ENCODE measurements at regions not wholly inside any gene's neighbourhood (a gene's known extent, or its start where the extent isn't known, plus 50 kb on each side); places are given as distances from the start of the nearest gene placed in this dataset.
"Not testable (repeated sequence)": the region's sequence is repeated elsewhere in the genome, so short reads cannot be mapped to it uniquely, and the experiment has no call there.

DNA sequence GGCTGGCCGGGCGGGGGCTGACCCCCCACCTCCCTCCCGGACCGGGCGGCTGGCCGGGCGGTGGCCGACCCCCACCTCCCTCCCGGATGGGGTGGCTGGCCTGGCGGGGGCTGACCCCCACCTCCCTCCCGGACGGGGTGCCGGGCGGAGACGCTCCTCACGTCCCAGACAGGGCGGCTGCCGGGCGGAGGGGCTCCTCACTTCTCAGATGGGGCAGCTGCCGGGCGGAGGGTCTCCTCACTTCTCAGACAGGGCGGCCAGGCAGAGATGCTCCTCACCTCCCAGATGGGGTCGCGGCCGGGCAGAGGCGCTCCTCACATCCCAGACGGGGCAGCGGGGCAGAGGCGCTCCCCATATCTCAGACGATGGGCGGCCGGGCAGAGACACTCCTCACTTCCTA, 965.8 kb upstream of the DEFB115 start:
- DNase-seq (ENCODE audit: low spot score); in situ Hi-C loops (cut with MboI; ENCODE audit: low sequenced_read_pairs, unreplicated experiment): not testable (repeated sequence)

DNA sequence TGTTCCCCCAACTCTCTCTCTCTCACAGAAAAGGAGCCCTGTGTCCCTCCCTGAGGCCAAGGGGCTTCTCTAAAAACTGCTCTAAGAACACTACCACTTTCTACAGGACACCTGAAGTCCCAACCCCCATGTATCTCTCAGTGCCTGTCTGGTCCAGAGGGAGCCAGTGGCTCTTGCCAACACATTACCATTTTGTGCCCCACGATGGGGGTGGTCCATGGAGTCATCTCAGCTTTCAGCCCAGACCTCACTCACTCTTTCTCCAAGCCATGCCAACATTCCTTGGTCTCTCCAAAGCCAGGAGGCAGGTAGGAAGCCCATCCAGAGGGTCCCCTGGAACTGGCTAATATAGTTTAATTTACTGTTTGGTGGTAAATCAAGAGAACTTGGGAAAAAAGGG, 962.1 kb upstream of the DEFB115 start:
- DNase-seq (ENCODE audit: low spot score); in situ Hi-C loops (cut with MboI; ENCODE audit: low sequenced_read_pairs, unreplicated experiment): not testable (repeated sequence)

DNA sequence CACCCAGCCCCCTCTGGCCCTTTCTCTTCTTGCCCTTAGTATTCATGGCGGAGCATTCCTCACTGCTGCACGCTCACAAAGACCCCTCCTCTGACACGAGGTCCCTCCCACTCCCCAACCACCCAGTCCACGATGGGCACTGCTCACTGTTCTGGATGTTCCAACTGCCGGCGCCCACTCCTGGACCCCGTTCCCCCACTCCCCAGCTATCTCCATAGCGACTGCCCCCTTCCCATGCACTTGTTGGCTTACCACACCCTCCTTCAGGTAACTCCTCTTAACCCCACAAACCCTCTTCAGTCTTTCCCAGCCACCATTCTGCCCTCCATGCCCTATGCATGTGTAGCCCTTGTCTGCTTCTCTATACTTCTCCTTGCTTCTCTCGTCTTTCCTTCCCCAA, 961.5 kb upstream of the DEFB115 start:
- in situ Hi-C loops (cut with MboI; ENCODE audit: low sequenced_read_pairs, unreplicated experiment); DNase-seq (ENCODE audit: low spot score): not testable (repeated sequence)

DNA sequence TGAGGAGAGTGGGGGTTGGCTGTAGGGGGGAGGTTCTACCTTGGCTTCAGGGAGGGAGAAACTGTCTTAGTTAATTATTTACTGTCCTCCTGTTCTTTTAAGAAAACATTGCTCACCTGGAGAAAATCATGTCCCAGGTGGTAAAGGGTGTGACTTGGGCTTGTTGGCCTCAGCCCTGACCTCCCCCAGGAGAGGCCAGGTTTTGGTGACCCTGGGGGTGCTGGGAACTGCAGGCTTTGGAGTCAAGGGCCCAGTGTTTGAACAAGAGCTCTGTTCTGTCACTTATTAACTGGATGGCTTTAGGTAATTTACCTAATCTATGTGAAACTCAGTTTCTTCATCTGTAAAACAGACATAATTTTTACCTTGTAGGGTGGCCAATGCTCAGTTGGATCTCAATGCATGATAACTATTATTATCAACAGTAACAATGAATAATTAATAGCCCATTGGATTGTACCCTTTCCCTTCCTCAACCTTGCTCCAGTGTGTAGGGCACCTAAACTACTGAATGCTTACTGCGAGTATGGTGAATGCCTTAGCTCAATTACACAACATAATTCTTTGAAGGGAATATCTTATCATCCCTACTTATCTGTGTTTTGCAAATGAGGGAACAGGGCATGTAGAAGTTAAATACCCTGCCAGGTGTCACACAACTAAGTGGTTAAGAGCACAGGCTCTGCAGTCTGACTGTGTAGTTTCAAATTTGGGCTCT, 959.4 kb upstream of the DEFB115 start:
- DNase-seq (ENCODE audit: low spot score); in situ Hi-C loops (cut with MboI; ENCODE audit: low sequenced_read_pairs, unreplicated experiment): not testable (repeated sequence)

DNA sequence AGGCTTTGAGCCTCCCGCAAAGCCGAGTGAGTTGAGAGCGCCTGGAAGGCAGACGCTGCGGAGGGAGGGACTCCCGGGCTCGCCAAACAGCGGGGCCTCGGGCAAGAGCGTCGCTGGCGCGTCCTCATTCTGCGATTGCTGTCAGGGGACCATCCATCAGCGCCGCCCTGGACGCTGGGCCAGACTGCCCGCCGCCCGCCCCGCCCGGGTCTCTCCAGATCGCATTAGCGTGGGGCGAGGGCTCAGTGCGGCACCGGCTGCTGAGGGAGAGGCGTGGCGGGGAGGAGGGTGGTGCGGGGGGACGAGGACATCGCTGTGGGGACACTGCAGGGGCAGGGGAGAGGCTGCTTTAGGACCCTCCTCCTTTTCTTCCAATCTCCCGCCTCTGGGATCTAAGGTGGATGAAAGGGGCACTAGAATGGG, 957.2 kb upstream of the DEFB115 start:
- in situ Hi-C loops (cut with MboI; ENCODE audit: low sequenced_read_pairs, unreplicated experiment); DNase-seq (ENCODE audit: low spot score): not testable (repeated sequence)

DNA sequence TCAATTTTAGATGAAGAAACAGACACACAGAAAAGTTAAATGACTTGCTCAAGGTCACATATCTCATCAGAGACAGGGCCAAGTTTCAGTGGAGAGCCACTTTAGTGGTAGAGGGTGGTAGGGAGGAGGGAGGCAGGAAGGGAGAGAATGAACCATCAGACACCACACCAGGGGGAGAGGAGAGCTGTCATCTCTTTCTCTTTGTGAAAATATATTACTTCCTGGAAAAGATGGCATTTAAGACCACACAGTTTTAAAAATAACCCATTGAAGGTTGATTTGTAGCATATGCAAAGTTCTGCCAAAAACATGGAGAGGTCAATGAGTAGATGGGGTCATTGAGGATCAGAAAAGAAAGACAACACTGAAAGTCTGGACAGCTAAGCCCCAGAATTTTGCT, 954.7 kb upstream of the DEFB115 start:
- in situ Hi-C loops (cut with MboI; ENCODE audit: low sequenced_read_pairs, unreplicated experiment); DNase-seq (ENCODE audit: low spot score): not testable (repeated sequence)

DNA sequence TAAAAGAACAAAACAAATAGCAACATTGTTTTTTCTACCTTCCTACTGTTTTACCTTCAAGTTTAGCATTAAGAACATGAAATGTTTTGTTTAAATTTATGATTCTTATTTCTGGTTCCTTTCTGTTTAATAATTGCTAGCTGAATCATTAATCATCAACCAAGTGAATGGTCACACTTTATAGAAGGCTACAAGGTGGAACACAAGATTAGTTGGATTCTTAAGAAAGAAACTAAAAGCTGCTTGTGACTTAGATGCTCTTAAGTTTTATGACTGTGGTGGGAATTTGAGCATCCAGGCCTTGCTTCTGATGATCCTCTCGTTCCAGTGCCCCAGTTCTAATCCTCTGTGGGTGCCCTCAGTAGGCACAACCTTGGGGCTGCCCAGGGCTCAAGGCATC, 947.5 kb upstream of the DEFB115 start:
- in situ Hi-C loops (cut with MboI; ENCODE audit: low sequenced_read_pairs, unreplicated experiment); DNase-seq (ENCODE audit: low spot score): not testable (repeated sequence)

DNA sequence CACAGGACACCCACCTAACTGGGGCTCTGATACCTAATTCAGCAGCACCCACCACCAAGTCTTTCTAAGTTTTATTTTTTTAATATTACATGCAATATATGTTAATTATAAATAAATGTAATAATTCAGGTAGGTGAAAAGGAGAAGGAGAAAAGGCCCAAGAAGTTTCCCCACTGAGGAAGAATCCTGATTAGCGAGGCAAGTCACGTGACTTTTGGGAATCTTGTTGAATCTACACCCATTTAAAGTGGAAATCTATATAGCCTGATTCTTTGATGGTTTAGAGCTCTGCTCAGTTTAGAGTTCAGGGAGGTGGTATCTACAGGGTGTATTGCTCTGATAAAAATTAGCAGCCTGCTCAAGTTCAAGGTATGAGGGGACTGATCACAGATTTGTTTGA, 947.1 kb upstream of the DEFB115 start:
- in situ Hi-C loops (cut with MboI; ENCODE audit: low sequenced_read_pairs, unreplicated experiment); DNase-seq (ENCODE audit: low spot score): not testable (repeated sequence)

DNA sequence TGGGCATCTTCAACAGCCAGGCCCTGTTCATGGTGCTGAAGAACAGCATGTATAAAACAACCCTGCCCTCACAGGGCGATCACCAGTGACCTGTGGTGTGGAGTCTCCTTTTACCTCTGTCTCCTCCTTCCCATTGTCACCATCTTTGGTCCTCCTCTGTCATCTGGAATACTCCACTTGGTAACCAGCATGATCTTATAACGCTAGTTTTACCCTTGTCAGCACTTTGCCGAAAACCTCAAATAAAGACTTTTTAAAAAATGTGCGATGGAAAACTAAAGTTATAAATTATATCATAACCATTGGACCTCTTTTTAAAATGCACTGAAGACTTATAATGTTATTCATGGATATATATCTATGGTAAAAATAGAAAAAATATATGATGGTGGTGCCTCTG, 945.2 kb upstream of the DEFB115 start:
- in situ Hi-C loops (cut with MboI; ENCODE audit: low sequenced_read_pairs, unreplicated experiment); DNase-seq (ENCODE audit: low spot score): not testable (repeated sequence)

DNA sequence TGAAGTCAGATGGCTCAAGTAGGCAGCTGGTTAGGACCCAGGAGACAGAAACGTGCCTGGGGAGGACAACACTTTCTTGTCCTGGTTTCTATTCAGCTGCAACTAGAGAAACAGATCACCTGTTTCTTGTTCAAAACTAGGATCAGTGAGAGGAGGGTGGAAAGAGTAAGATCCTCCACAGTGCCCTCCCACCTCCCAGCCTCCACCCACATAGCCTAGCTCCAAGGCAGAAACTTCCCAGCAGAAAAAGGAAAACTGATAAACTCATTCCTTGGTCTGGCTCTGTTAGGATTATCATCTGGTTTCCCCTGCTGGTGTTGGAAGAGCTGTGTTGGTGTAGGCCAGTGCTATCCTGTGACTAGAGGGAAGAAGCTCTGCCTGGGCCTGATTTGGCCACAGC, 943.8 kb upstream of the DEFB115 start:
- DNase-seq (ENCODE audit: low spot score); in situ Hi-C loops (cut with MboI; ENCODE audit: low sequenced_read_pairs, unreplicated experiment): not testable (repeated sequence)

DNA sequence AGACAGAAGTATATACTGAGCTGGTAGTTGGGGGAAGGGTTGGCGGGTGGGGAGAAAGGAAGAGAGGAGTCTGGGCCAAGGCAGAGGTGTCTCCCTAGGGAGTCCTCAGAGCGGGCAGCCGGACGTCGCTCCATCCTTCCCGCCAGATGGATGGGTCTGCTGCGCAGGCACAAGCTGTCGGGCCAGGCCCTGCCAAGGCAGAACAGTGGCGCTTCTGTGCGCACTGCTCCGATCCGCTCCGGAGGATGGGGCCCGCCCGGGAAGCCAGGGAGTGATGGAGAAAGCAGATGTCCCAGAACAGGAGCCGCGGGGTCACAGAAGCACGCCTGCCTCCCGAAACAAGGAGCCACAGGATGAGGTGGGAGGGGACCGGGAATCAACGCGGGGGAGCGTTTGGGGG, 941.4 kb upstream of the DEFB115 start:
- DNase-seq (ENCODE audit: low spot score); in situ Hi-C loops (cut with MboI; ENCODE audit: low sequenced_read_pairs, unreplicated experiment): not testable (repeated sequence)

DNA sequence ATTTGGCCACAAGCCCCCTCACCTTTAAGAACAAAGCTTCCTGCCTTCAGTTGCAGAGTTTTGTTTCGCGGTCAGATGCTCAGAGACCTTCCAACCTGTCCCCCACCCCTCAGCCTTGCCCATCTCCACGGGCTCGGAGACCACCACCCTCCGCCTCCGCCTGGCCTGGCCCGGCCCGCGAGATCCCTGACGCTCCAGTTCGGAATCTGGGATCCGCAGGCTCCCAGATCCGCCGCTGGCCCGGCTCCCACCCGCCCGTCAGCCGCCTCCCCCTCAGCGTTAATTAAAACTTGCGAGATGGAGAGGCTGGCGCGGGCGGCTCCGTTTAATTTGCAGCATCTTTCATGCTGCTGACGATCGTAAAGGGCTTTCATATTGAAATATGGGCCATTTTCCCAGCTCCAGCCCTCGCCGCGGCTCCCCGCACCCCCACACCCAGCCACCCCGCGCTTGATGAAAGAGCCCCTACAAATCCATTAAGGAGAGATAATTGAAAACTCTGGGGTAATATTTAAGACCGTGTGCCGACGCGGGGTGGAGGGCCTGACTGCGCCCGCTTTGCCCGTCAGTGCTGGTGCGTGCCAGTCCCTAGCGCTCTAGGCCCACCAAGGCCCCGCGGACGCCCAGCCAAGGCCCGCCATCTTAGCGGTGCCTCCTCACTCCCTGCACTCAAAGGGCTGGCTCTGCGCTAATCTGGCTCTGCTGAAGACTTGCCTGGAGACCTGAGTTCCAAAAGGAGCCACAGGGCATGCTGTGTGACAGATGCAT, 940.7 kb upstream of the DEFB115 start:
- in situ Hi-C loops (cut with MboI; ENCODE audit: low sequenced_read_pairs, unreplicated experiment); DNase-seq (ENCODE audit: low spot score): not testable (repeated sequence)

DNA sequence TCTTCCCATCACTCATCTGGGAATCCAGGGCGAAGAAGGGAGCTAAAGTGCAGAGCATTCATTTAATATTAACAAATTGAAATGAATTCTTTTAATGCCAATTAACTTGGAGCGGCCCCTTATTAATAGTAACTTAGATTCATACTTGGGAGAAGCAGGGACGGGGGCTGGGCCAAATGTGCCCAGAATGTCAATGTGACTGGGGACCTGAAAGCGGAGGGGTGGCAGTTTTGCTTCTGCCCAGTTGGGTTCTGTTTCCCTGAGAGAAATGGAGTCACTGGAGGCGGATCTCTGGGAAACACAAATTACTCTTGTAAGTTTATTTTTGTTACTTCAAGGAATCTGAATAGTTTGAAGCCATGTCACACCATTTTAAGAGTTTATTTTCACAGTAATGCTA, 923.7 kb upstream of the DEFB115 start:
- in situ Hi-C loops (cut with MboI; ENCODE audit: low sequenced_read_pairs, unreplicated experiment); DNase-seq (ENCODE audit: low spot score): not testable (repeated sequence)

DNA sequence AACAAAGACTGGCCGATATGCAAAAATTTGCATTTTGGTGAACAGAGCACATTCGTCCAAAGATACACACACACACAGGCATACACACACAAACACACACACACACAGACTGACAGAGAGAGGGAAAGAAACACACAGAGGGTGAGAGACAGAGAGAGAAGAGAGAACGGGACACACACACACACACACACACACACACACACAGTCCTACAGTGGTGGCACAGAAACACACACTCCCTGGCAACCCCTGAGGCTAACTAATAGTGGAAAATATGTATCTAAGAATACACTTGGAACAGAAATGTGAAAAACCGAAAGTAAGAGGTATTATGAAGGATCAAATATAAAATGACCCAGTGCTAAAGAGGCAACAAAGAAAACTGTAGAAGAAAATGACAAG, 919.9 kb upstream of the DEFB115 start:
- in situ Hi-C loops (cut with MboI; ENCODE audit: low sequenced_read_pairs, unreplicated experiment); DNase-seq (ENCODE audit: low spot score): not testable (repeated sequence)

DNA sequence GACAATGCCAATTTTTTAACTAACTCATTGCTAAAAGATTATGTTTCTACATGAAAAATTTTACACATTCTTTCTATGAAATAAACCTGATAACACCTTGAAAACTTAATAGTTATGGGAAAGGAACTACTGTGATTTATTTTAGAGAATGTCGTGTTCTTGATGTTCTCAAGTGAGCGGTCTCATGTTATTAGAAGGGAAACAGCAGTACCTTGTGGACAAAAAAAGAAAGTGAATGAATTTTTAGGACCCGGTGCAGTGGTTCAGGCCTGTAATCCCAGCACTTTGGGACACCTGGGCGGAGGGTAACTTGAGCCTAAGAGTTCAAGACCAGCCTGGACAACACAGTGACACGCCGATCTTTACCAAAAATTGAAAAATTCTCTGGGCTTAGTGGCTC, 908.5 kb upstream of the DEFB115 start:
- in situ Hi-C loops (cut with MboI; ENCODE audit: low sequenced_read_pairs, unreplicated experiment); DNase-seq (ENCODE audit: low spot score): not testable (repeated sequence)

DNA sequence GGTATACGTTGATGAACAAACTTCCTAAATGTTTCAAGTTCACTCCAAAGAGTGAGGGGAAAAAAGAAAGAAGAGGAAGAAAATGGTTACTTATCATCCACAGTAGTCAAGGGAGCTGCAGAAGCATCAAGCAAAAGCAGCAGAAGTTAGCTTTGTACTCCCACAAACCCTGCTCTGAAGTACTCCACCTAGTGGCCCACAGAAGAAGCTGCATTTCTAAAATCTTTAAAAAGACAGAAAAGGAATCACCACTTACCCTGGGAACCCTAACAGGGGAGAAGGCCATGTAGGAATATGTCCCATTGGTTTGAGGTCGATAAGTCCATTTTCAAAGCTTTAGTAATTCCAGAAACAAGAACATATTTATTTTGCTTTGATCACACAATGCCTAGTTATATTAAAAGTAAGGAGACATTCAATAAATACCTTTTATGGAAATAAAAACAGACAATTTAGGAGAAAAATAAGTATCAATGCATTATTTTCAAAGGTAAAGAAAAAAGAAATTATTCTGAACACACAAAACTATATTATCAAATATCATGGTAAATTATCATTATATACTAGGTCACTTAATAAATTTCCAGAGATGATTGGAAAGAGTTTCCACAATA, 900.5 kb upstream of the DEFB115 start:
- in situ Hi-C loops (cut with MboI; ENCODE audit: low sequenced_read_pairs, unreplicated experiment) = not testable (repeated sequence)

DNA sequence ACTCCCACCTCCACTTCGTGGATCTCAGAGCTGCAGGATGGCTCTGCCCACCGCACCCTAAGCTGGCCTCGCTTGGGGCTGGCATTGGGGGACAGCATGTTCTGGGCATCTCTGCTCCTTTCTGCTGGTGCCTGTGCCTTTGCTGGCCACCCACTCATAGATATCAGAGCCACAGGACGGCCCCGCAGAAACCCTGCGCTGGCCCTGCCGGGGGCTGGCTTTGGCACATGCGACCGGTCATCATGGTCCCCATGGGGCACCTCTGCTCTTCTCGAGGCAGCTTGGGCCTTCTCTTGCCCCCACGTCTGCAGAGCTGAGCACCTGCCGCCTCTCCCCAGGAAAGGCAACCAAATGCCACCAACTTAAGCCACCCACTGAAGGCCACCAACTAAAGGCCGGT, 895.7 kb upstream of the DEFB115 start:
- in situ Hi-C loops (cut with MboI; ENCODE audit: low sequenced_read_pairs, unreplicated experiment); DNase-seq (ENCODE audit: low spot score): not testable (repeated sequence)

More for the DNA sequence above, 900.5 kb upstream of the DEFB115 start:
- DNase-seq (ENCODE audit: low spot score) = not testable (repeated sequence)

DNA sequence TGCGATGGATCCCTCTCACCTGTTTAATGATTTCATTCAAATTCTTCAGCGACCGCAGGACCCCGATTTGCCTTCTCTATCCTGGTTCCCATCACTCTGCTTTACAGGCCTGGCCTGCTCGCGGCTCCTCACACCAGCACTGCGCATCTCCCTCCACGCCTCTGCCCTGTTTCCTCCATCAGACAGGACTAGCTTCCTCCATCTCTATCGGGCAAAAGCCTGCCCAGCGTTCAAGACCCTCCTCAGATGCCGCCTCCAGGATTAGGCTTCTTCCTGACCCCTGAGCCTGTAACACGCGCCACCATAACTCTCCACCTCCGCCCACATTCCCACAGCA, 881.1 kb upstream of the DEFB115 start:
- in situ Hi-C loops (cut with MboI; ENCODE audit: low sequenced_read_pairs, unreplicated experiment) = not testable (repeated sequence)

More for the DNA sequence above, 881.1 kb upstream of the DEFB115 start:
- DNase-seq (ENCODE audit: low spot score) = not testable (repeated sequence)
